ENCODE measurements at regions not wholly inside any gene's neighbourhood (a gene's known extent, or its start where the extent isn't known, plus 50 kb on each side); places are given as distances from the start of the nearest gene placed in this dataset.
A peak's percentile ranks its signal among the peaks of the same experiment; 100 is the strongest.

DNA sequence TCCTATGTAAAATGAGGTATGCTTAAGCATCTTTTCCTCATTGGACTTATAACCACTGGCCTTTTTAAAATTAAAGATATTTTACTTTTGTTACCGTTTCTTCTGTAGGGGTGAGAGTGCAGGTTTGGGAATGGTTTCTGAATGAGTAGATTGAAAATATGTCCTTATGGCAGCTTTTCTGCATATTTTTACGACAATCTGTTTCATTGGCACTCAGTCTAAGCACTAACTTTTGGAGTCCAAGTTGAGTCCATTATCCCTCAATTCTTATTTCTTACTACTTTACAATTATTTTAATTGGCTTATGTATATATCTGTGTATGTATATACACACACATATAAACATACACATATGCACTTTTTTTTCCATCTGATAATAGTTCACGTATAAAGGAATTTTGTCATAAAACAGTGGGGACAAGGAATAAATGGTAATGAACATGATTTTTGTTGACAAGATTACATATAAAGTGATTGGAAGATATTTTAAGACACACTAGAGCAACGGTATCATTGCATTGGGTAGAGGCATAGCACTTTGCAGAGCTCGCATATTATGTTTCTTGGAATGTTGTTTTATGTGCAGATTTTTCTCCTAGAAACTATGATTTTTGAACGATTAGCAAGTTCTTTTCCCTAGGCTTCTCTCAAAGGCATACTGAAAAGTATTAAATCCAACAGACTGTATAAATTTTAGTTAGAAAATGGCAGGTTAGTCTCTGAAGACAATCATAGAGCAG, 133.0 kb downstream of the FAT4 start:
- H3K4me3 ChIP-seq (ENCODE audit: low read length), result no peak overlapping the region
- no peak for DNase-seq (ENCODE audit: low read depth)
- TF ChIP-seq, protein P1, sequence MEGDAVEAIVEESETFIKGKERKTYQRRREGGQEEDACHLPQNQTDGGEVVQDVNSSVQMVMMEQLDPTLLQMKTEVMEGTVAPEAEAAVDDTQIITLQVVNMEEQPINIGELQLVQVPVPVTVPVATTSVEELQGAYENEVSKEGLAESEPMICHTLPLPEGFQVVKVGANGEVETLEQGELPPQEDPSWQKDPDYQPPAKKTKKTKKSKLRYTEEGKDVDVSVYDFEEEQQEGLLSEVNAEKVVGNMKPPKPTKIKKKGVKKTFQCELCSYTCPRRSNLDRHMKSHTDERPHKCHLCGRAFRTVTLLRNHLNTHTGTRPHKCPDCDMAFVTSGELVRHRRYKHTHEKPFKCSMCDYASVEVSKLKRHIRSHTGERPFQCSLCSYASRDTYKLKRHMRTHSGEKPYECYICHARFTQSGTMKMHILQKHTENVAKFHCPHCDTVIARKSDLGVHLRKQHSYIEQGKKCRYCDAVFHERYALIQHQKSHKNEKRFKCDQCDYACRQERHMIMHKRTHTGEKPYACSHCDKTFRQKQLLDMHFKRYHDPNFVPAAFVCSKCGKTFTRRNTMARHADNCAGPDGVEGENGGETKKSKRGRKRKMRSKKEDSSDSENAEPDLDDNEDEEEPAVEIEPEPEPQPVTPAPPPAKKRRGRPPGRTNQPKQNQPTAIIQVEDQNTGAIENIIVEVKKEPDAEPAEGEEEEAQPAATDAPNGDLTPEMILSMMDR (conservative IDR thresholded peaks at IDR 0.05; ENCODE audit: low read length), result no peak

DNA sequence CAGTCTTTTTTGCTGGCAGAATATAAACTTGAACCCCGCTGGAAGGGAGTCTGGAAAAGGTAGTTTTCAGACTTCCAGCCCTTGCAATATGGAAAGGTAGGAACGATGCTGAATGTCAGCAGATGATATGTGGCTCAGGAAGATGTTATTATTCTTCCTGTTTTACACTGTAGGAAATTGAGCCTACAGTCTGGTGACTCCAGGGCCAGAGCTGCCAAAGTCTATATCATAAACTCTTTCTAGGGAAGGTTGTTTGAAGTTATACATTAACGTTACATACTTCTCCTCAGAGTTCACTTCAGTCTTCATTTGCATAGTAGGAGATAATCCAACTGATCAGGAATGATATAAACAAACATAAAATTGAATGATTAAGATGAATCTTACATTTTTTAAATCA, 141.3 kb downstream of the FAT4 start:
- DNase-seq (ENCODE audit: low read depth), result no peak
- no peak overlapping the region for H3K4me3 ChIP-seq (ENCODE audit: low read length)
- TF ChIP-seq, protein P1 (conservative IDR thresholded peaks at IDR 0.05; ENCODE audit: low read length), result no peak

DNA sequence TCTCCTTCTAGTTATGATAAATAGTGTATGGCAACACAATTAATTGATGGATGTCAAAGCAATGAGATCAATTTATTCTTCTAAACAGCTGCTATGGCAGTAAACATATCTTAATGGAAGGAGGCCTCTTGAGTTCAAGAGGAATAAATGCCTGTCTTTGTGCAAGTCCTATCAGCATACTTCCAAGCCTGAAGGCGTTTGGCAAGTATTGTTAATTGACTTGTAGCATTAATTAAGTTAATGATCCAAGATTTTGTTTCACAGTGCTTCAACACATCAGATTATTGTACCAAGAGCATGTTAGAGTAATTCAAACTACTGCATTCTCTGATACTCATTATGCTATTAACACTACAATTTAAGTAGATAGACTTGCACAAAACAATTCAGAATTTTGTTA, 144.8 kb downstream of the FAT4 start:
- DNase-seq (ENCODE audit: low read depth), result no peak
- TF ChIP-seq, protein P1 (conservative IDR thresholded peaks at IDR 0.05; ENCODE audit: low read length), result no peak
- H3K4me3 ChIP-seq (ENCODE audit: low read length), result no peak overlapping the region

DNA sequence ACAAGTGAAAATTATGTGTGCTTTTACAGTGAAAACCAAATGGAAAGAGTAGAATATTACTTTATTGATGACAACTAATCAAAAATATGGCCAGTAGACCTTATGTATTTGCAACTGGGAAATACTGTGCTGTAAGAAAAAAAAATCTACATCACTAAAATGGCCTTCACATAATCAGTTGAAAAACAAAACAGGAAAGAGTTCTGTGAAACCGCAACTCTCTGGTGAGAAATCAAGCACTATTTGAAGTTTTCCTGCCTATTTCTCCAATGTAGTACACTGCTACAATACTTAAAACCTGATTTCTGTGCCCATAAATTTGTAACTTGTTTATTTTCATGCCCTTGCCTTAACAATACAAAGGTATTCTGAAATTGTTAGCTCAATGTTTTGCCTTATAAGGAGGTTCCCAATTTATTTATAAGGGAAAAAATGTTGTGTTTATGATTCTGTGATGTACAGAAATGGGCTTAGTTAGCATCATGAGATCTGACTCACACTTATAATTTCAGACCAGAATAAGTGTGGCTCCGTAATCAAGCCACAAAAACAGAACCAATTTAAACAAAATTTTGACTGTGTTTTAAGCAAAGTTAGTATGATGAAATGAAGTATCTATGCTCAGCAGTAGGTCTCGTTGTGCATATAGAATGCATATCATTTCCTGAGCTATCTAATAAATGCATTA, 147.1 kb downstream of the FAT4 start:
- TF ChIP-seq, protein P1 (conservative IDR thresholded peaks at IDR 0.05; ENCODE audit: low read length), result no peak
- DNase-seq (ENCODE audit: low read depth), result no peak
- H3K4me3 ChIP-seq (ENCODE audit: low read length), result no peak overlapping the region

DNA sequence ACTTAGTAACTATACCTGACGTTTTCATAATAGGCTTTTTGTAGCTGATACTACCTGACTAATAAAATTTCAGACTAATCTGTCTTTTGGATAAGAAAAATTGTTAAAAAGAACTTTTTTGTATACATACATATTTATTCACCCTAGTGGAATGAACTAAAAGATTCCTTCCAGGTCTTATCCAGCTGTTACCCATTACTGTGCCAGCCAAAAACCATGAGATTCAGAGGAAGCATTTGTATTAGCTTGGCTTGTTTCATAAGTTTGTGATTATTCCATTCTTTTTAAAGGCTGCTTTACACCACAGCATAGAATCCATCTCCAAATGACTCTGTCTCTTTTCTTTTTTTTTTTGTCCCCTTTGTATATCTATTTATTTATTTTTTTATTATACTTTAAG, 149.4 kb downstream of the FAT4 start:
- H3K4me3 ChIP-seq (ENCODE audit: low read length), result no peak overlapping the region
- peak; percentile 79 for DNase-seq (ENCODE audit: low read depth)
- TF ChIP-seq, protein P1 (conservative IDR thresholded peaks at IDR 0.05; ENCODE audit: low read length), result no peak

DNA sequence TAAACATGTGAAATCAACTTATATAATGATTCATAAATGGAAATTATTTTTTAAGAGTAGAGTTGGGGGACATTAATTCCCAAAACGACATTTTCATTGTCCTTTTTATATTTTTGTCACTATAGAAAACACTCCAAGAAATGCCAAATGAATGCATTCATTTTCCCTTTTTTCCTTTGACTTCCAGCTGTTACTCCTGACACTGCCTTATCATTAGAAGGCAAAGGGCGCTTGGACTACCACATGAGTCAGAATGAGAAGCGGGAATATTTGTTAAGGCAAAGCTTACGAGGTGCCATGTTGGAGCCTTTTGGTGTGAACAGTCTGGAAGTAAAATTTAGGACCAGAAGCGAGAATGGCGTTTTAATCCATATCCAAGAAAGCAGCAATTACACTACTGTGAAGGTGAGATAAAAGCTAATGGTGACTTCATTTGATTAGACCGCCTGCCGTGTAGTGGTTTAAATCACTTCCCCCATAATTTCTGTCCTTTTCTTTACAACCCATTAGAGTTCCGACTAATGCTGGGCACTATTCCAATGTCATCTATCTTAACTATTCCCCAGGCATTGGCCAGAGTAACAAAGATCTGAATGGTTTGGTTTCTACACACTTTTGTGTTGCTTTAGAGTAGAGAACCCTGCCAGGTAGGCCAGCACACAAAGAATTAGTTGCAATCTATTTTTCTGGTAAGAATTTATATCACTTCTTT, 166.7 kb downstream of the FAT4 start:
- H3K4me3 ChIP-seq (ENCODE audit: low read length), result no peak overlapping the region
- TF ChIP-seq, protein P1 (conservative IDR thresholded peaks at IDR 0.05; ENCODE audit: low read length), result no peak
- DNase-seq (ENCODE audit: low read depth), result no peak
